GM19455 (cell line): ENCODE measurements at regions not wholly inside any gene's neighbourhood (a gene's known extent, or its start where the extent isn't known, plus 50 kb on each side); places are given as distances from the start of the nearest gene placed in this dataset.

ENCODE experiments used
- ATAC-seq: cut with Tn5 transposase; IDR thresholded peaks from one replicate; pipeline ENCODE4 v1.9.1; 2021; ENCODE audit not compliant: unreplicated experiment

GRCh38 chr16:64138621-64139020 lies 983.2 kb downstream of the CDH11 start:
- ATAC-seq: no peak

GRCh38 chr16:64138006-64138405 lies 983.9 kb downstream of the CDH11 start:
- ATAC-seq: no peak

- ATAC-seq: no peak
Observed at GRCh38 chr16:64136743-64137142, 985.1 kb downstream of the CDH11 start.

GRCh38 chr16:64136314-64136713 lies 985.5 kb downstream of the CDH11 start:
- ATAC-seq: no peak

- ATAC-seq: no peak
Observed at GRCh38 chr16:64133366-64133765, 988.5 kb downstream of the CDH11 start.

GRCh38 chr16:64132759-64133361 lies 989.0 kb downstream of the CDH11 start:
- no peak for ATAC-seq

GRCh38 chr16:64132190-64132589 lies 989.7 kb downstream of the CDH11 start:
- no peak for ATAC-seq

- no peak for ATAC-seq
Observed at GRCh38 chr16:64131423-64131822, 990.4 kb downstream of the CDH11 start.

GRCh38 chr16:64130140-64130539 lies 991.7 kb downstream of the CDH11 start:
- no peak for ATAC-seq

GRCh38 chr16:64122177-64122576 lies 999.7 kb downstream of the CDH11 start:
- ATAC-seq: no peak

GRCh38 chr16:64121473-64121872 lies 1000.4 kb downstream of the CDH11 start:
- no peak for ATAC-seq

GRCh38 chr16:64116151-64116550 lies 1005.7 kb downstream of the CDH11 start:
- no peak for ATAC-seq

- no peak for ATAC-seq
Observed at GRCh38 chr16:64109241-64109640, 1012.6 kb downstream of the CDH11 start.

- no peak for ATAC-seq
Observed at GRCh38 chr16:64102654-64103053, 1019.2 kb downstream of the CDH11 start.

- no peak for ATAC-seq
Observed at GRCh38 chr16:64098451-64098850, 1023.4 kb downstream of the CDH11 start.

- no peak for ATAC-seq
Observed at GRCh38 chr16:64096689-64097088, 1025.2 kb downstream of the CDH11 start.

- ATAC-seq: no peak
Observed at GRCh38 chr16:64094992-64095634, 1026.8 kb downstream of the CDH11 start.

- ATAC-seq: no peak
Observed at GRCh38 chr16:64094181-64094965, 1027.5 kb downstream of the CDH11 start.

GRCh38 chr16:64092271-64092670 lies 1029.6 kb downstream of the CDH11 start:
- ATAC-seq: no peak

- no peak for ATAC-seq
Observed at GRCh38 chr16:64090327-64090726, 1031.5 kb downstream of the CDH11 start.

GRCh38 chr16:64089697-64090096 lies 1032.2 kb downstream of the CDH11 start:
- no peak for ATAC-seq

- no peak for ATAC-seq
Observed at GRCh38 chr16:64088838-64089237, 1033.0 kb downstream of the CDH11 start.
